GM18870 (cell line): ENCODE measurements at regions not wholly inside any gene's neighbourhood (a gene's known extent, or its start where the extent isn't known, plus 50 kb on each side); places are given as distances from the start of the nearest gene placed in this dataset.
"Not testable (repeated sequence)": the region's sequence is repeated elsewhere in the genome, so short reads cannot be mapped to it uniquely, and the experiment has no call there.

ENCODE experiments used
- ATAC-seq: cut with Tn5 transposase; IDR thresholded peaks from one replicate; pipeline ENCODE4 v1.9.1; 2021; ENCODE audit warnings: moderate library complexity; ENCODE audit not compliant: unreplicated experiment

GRCh38 chr3:90056281-90057032, 949.0 kb downstream of the EPHA3 start:
- ATAC-seq: no peak

GRCh38 chr3:90062016-90062415, 954.6 kb downstream of the EPHA3 start:
- ATAC-seq: no peak

GRCh38 chr3:90062631-90063200, 955.3 kb downstream of the EPHA3 start:
- no peak for ATAC-seq

DNA sequence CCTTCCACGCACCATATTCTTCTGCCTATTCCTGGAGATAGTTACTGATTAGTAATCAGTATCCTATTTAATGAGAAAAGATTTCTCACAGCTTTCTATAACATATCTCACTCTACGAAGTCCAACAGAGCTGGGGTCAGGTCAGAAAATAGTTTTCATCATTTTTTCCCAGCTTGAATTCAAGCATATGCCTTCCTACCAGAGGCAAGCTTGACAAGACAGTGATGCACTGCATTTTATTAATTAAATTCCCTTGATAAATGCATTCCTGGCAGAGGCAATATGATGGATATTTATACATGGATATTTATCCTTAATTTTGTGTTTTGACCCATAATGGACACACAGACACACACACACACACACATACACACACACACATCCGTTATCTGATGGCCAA, 961.4 kb downstream of the EPHA3 start:
- ATAC-seq: no peak

- no peak for ATAC-seq
These were observed 962.3 kb downstream of the EPHA3 start for GRCh38 chr3:90069748-90070147.

DNA sequence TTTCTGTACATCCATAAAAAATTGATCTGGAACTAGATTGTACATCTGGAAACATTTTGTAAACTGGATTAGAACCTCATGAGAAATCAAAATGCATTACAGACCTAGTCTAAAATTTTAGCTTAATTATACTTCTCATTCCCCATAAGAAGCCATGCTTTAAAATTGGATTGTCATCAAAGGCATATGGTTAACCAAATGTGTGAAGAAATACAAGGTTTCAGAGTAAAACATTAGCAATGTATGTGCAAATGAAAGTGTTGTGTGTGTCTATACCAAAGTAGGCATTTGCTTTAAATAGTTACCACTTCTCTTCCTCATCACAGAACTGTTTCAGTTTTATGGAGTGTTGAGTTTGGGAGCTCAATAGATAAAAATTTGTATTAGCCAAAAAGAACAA, 968.7 kb downstream of the EPHA3 start:
- ATAC-seq: no peak

GRCh38 chr3:90080988-90081387, 973.6 kb downstream of the EPHA3 start:
- ATAC-seq: no peak

DNA sequence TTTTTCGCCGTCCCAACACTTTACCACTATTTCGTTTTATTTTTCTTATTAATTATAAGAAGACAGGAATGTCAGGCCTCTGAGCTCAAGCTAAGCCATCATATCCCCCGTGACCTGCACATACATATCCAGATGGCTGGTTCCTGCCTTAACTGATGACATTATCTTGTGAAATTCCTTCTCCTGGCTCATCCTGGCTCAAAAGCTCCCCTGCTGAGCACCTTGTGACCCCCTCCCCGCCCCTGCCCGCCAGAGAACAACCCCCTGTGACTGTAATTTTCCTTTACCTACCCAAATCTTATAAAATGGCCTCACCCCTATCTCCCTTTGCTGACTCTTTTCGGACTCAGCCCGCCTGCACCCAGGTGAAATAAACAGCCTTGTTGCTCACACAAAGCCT, 978.9 kb downstream of the EPHA3 start:
- not testable (repeated sequence) for ATAC-seq

GRCh38 chr3:90087703-90088102, 980.3 kb downstream of the EPHA3 start:
- no peak for ATAC-seq

DNA sequence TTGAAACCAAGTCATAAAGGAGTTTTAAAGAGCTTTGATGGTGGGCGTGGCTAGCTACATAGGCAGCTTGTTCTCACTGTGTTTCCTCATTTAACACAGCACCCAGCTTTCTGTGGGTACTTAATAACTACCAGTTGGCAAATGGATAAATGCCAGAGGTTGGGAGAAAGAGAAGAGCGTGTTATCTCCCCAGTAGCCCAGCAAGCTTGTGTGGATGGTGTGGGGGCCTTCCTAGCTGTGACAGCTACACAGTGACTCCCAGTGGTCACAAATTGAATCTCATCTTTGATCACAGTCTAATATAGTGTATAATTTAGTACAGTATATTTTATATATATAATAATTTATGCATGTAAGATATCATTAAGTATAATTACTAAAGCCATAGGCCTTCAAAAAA, 984.1 kb downstream of the EPHA3 start:
- peak; percentile 63 for ATAC-seq

- no peak for ATAC-seq
These were observed 985.6 kb downstream of the EPHA3 start for GRCh38 chr3:90092994-90093393.

DNA sequence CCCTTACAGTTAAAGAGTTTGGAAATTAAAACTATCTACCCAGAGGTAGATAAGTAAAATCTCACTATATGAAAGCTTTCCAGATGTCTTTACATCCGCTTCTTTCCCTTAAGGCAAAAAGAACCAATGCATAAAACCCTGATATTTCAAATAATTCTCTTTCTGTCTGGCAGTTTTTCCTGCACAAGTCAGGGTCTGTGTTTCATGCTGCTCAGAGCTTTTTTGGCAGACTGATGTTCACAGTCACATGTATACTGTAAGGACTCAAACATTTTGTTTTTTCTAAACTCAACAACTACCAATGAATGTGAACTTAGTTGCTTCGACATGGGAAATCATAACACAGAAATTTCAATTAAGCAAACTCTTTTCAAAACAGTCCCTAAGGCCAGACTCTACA, 988.4 kb downstream of the EPHA3 start:
- no peak for ATAC-seq

- ATAC-seq: no peak
These were observed 992.1 kb downstream of the EPHA3 start for GRCh38 chr3:90099493-90099892.

DNA sequence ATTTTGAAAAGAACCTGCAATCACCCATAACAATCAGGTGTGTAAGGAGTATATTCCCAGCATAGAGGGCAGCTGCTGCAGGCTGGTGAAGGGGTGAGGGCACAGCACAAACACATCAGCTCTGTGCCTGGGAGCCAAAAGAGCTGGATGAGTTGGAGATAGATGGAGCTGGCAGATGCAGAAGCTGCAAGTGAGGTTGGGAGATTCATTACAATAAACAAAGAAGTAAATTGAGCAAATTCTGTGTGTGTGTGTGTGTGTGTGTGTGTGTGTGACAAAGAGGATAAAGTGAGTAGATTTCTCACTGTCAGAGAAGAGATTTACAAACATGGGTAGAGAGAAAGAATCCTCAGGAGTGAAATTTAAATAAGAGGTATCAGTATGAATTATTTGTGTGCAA, 994.7 kb downstream of the EPHA3 start:
- no peak for ATAC-seq

GRCh38 chr3:90121326-90121725, 1013.9 kb downstream of the EPHA3 start:
- ATAC-seq: no peak

- ATAC-seq: no peak
These were observed 1021.0 kb downstream of the EPHA3 start for GRCh38 chr3:90128391-90128790.

GRCh38 chr3:90129730-90130129, 1022.3 kb downstream of the EPHA3 start:
- ATAC-seq: no peak

DNA sequence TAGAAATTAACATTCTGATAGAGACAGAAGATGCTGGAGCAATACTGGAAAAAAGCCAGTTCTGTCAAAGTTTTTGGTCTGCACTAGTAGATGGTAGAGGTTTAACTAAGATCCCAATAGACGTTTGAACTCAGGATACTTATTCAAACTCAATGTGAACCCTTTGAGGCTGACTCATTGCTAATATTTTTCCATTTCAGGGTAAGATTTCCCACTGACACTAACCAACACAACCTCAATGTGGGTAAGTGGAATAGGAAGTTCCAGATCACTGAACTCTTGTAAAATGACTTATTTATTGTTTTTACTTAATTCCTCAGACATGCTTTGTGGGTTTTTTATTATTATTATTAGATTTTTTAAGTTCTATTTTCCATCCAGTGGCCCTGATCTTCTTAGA, 1024.8 kb downstream of the EPHA3 start:
- no peak for ATAC-seq

DNA sequence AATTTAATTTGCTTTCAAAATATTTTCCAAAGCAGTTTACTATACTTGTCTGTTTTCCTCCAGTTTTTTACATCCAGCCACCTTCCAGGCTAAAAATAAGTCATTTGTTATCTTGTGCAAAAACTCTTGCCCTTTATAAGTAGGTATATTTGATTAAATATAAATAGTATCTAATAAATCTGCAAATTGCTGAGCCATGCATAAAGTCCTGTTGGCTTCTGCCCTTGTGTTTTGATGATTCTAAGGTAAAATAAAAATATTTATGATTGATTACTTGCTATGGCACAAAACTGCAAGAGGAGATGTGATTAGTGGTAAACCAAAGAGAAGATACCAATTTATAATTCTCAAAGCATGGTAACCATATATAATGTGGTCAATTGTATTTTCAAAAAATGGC, 1026.7 kb downstream of the EPHA3 start:
- no peak for ATAC-seq

DNA sequence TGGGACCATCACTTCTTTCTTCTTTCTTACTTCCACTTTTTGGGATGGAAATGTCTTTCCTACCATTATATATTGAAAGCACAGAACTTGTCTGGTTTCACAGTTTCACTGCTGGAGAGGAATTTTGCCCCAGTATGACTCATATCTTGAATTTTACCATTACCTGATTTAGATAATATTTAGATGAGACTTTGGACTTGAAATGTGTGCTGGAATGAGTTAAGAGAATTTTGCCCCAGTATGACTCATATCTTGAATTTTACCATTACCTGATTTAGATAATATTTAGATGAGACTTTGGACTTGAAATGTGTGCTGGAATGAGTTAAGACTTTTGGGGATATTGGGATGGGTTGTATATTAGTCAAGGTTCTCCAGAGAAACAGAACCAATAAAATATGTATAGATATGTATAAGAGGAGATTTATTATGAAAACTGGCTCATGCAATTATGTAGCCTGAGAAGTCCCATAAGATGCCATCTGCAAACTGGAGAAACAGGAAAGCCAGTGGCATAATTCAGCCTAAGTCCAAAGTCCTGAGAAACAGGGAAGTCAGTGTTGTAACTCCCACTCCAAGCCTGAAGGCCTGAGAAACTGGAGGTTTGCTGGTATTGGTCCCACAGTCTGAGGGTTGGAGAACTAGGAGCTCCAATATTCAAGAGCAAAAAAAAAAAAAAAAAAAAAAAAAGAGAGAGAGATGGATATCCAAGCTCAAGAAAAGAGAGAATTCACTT, 1029.2 kb downstream of the EPHA3 start:
- ATAC-seq: no peak

GRCh38 chr3:90145094-90145860, 1037.9 kb downstream of the EPHA3 start:
- ATAC-seq: no peak
